HepG2 (cell line): ENCODE measurements at regions not wholly inside any gene's neighbourhood (a gene's known extent, or its start where the extent isn't known, plus 50 kb on each side); places are given as distances from the start of the nearest gene placed in this dataset.

Experiments
- BHLHE40 ChIP-seq: IDR thresholded peaks from 2 replicates; pipeline ENCODE4 v1.6.1; 2011; ENCODE audit warnings: low read length, improper control_type of control experiment
- GABPA ChIP-seq, 2 experiments: IDR thresholded peaks; 2 replicates each; pipeline ENCODE4 v1.6.1; 2011 to 2016; ENCODE audit warnings: low read depth in 2 of 2, low read length in 1 of 2, missing biosample characterization in 1 of 2, missing genetic modification characterization in 1 of 2
- GTF3A ChIP-seq: sonication (generic); formaldehyde crosslinking; conservative IDR thresholded peaks from 2 replicates; pipeline ENCODE4 v1.4.0; 2020; ENCODE audit warnings: mild to moderate bottlenecking, missing genetic modification reagents
- HDAC2 ChIP-seq: sonication (generic); formaldehyde crosslinking; IDR thresholded peaks from 2 replicates; pipeline ENCODE4 v1.4.0; 2020; ENCODE audit warnings: missing genetic modification reagents
- HMGXB3 ChIP-seq: sonication (generic); formaldehyde crosslinking; IDR thresholded peaks from 2 replicates; pipeline ENCODE4 v1.4.0; 2020; ENCODE audit warnings: missing genetic modification reagents, borderline replicate concordance
- JUN ChIP-seq: sonication (generic); formaldehyde crosslinking; IDR thresholded peaks from 2 replicates; pipeline ENCODE4 v1.4.0; 2020; ENCODE audit warnings: mild to moderate bottlenecking, missing genetic modification reagents
- MYNN ChIP-seq: sonication (generic); formaldehyde crosslinking; IDR thresholded peaks from 2 replicates; pipeline ENCODE4 v1.4.0; 2020; ENCODE audit warnings: mild to moderate bottlenecking, low read depth, missing genetic modification reagents
- U2AF1 ChIP-seq: fragments of 200-400 bp; formaldehyde crosslinking; optimal IDR thresholded peaks from 2 replicates; pipeline ENCODE3; 2017; ENCODE audit warnings: mild to moderate bottlenecking, low read depth, low read length
- ZNF10 ChIP-seq: sonication (generic); formaldehyde crosslinking; IDR thresholded peaks from 2 replicates; pipeline ENCODE4 v1.4.0; 2020; ENCODE audit warnings: mild to moderate bottlenecking, low read depth, missing genetic modification reagents, borderline replicate concordance
- ZNF274 ChIP-seq: sonication (generic); formaldehyde crosslinking; IDR thresholded peaks from 2 replicates; pipeline ENCODE4 v1.5.1; 2020; ENCODE audit warnings: mild to moderate bottlenecking, missing genetic modification reagents
- ZNF34 ChIP-seq: sonication (generic); formaldehyde crosslinking; IDR thresholded peaks from 2 replicates; pipeline ENCODE4 v1.4.0; 2020; ENCODE audit warnings: mild to moderate bottlenecking, missing genetic modification reagents, borderline replicate concordance

GRCh38 chrX:39161611-39162255 lies 360.5 kb downstream of the MID1IP1 start:
- TF ChIP-seq BHLHE40 (no peak), HMGXB3 (no peak), JUN (CRISPR knock-in tag) (no peak), GABPA (IDR thresholded peaks at IDR 0.05; ENCODE audit: low read depth, low read length) (no peak), GABPA (CRISPR knock-in tag; IDR thresholded peaks at IDR 0.05; ENCODE audit: low read depth) (no peak), GTF3A (CRISPR knock-in tag) (no peak), ZNF34 (CRISPR knock-in tag) (no peak), ZNF10 (no peak), MYNN (CRISPR knock-in tag) (no peak), U2AF1 (no peak), ZNF274 (no peak), HDAC2 (no peak)
